Heart left ventricle (tissue), 16 donors: ENCODE measurements at regions not wholly inside any gene's neighbourhood (a gene's known extent, or its start where the extent isn't known, plus 50 kb on each side); places are given as distances from the start of the nearest gene placed in this dataset.

Source experiments
- ATAC-seq, 4 donors: fragments of 200-7000 bp; cut with Tn5 transposase; one replicate each; pipeline ENCODE4 v1.9.1; 2020 to 2022; ENCODE audit warnings: moderate library complexity in 4 of 4, mild to moderate bottlenecking in 3 of 4, moderate number of reproducible peaks in 1 of 4
- DNase-seq, 5 donors: peaks; one replicate each; pipeline ENCODE4 v3.0.0-alpha.2; 2020
- H3K27ac ChIP-seq, 12 donors: fragments of 200-600 bp; sonication (generic) in 4 of 12; one replicate each; pipeline versions ENCODE4 v1.5.0 to v1.8.0; 2016 to 2022; ENCODE audit warnings: mild to moderate bottlenecking in 2 of 12
- H3K27me3 ChIP-seq, 9 donors: fragments of 200-600 bp; sonication (generic) in 2 of 9; one replicate each; pipeline versions ENCODE4 v1.5.1 to v1.8.0; 2016 to 2022; ENCODE audit warnings: mild to moderate bottlenecking in 3 of 9
- H3K36me3 ChIP-seq, 9 donors: fragments of 200-600 bp; sonication (generic) in 2 of 9; one replicate each; pipeline versions ENCODE4 v1.5.0 to v1.8.0; 2018 to 2022; ENCODE audit warnings: mild to moderate bottlenecking in 2 of 9
- H3K4me1 ChIP-seq, 12 donors: fragments of 200-600 bp; sonication (generic) in 4 of 12; one replicate each; pipeline versions ENCODE4 v1.5.0 to v1.8.0; 2016 to 2022; ENCODE audit warnings: mild to moderate bottlenecking in 3 of 12
- H3K4me3 ChIP-seq, 12 donors: fragments of 200-600 bp; sonication (generic) in 4 of 12; one replicate each; pipeline versions ENCODE4 v1.5.0 to v1.8.0; 2017 to 2022; ENCODE audit warnings: mild to moderate bottlenecking in 9 of 12, moderate library complexity in 4 of 12
- H3K9me3 ChIP-seq, 12 donors: fragments of 200-600 bp; sonication (generic) in 4 of 12; one replicate each; pipeline versions ENCODE4 v1.5.0 to v1.8.0; 2016 to 2022; ENCODE audit warnings: mild to moderate bottlenecking in 1 of 12
- CTCF ChIP-seq, 12 donors: fragments of 200-600 bp; sonication (generic) in 4 of 12; IDR thresholded peaks; one replicate each; pipeline versions ENCODE4 v1.5.0 to v1.8.0; 2018 to 2022; ENCODE audit warnings: antibody characterized with exemption in 12 of 12, mild to moderate bottlenecking in 5 of 12
- POLR2A ChIP-seq, 2 donors: fragments of 450-650 bp; IDR thresholded peaks; one replicate each; pipeline ENCODE4 v1.6.1; 2017; ENCODE audit warnings: antibody characterized with exemption in 2 of 2, mild to moderate bottlenecking in 2 of 2, moderate library complexity in 2 of 2
- WGBS, 4 donors: extraction: QIAGEN DNeasy Blood & Tissue Kit in 2 of 4; methylation state at CpG; one replicate each; pipeline versions ENCODE4 v1.1.5 to v1.1.7; 2013 to 2018; 5-methylcytosine and 5-hydroxymethylcytosine counted together
- intact Hi-C, 10 donors: fragments of 100-400 bp; cut with DNase I; formaldehyde crosslinking; loops; one replicate each; pipeline versions ENCODE4 v1.11.1 to v1.14.2; 2022
- donor health status: ischemic (EF 13 %, LVEDD 7.1; RV severe dilation, severe dysfunction).
- donor health status: healthy with polysubstance abuse.
- donor health status: DM: no; HTN: yes; CAD: no.
- donor health status: DM: no; HTN: no; CAD: no.
- donor health status: ischemic (EF 25% LVEDD 6.9; RV normal size, moderate dysfunction).
- donor health status: ischemic (EF 25% LVEDD 5.7; RV mildly dilated, moderate dysfunction).
- donor health status: healthy.
- donor health status: DM: yes; HTN: yes; CAD: no.
- donor health status: ischemic (EF 35%, LVEDD 5.7; RV mildly dilated, moderate dysfunction).
- donor health status: nonischemic (EF 11% LVEDD 7.7; RV severe dilation, severe dysfunction).
- donor health status: DM: yes; HTN: yes; CAD: no.
- donor health status: PGD.
- donor health status: ischemic (EF 29% LVEDD 5.4; RV normal size, mild dysfunction).
- donor health status: nonischemic (EF 23%, LVEDD 6.1; RV moderate dilation, normal function).

DNA sequence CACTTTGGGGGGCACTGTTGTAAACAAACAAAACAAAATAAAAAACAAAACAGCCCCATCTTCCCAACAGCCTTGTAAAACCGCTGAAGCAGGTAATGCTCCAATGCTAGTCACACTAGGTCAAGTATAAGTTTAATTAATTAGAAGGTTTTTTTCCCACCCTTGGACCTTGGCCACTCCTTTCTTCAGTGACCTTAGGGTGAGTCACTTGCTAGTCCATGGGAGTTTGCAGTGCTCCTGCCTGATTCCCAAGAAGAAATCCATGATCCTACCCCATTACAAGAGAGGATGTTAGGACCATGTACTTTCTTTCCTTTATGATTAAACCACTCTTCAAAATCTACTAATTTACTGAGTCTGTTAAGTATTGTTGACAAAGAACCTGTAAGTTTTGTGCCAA is 192.2 kb upstream of the CDKN2B start:
- whole genome bisulfite sequencing, 4 donors, result 77 to 88% (median 82%) methylated on average over 1 of the region's 1 CpG
- Histone ChIP-seq H3K27me3 (peaks cover 0 to 7% (median 0%) of the 10 kb centered on the region in 9 donors), H3K36me3 (no peaks in the 10 kb centered on the region), H3K9me3 (peaks cover 0 to 3% (median 0%) of the 10 kb centered on the region in 12 donors), H3K27ac (no peak overlapping the region), H3K4me1 (peaks cover 0 to 6% (median 0%) of the 10 kb centered on the region in 12 donors), H3K4me3 (no peak overlapping the region)
- intact Hi-C loops, result no loop called here
- ATAC-seq (no peak), DNase-seq (no peak)
- TF ChIP-seq CTCF (IDR thresholded peaks at IDR 0.05) (no peak), POLR2A (IDR thresholded peaks at IDR 0.05) (no peak)

DNA sequence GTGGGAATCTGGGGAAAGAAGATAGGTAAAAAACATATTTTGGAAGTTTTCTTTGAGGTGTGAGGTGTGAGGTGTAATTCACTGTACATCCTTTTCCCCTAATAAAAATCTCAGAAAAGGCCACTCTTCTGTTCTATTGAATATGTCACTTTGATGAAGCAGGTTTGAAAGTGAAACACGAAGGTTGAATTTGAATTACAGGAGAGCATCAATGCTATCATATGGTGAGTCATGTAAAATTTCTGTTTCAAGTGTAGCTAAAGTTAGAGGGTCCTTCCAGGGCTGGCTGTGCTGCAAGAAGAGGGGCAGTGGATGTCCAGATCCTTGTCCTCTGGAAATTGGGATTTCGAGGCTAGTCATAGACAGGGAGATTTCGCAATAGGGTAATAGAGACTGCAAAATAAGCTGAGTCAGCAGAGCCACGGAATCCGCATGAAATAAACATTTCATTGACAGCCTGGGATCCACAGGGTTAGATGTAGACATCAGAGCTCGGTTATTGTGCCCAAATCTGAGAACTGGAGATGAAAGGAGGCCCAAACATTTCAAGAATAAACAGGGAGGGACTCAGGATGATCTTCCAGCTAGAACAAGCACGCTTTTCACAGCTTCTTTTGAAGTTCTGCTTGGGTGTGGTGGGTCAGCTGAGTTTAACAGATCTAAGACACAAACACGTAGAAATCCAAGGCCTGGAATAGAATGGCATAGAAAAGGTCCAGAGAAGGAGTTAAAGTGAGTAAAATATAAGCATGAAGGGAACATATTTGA is 194.4 kb upstream of the CDKN2B start:
- no peak overlapping the region for H3K27ac ChIP-seq
- peaks cover 0 to 7% (median 0%) of the 10 kb centered on the region in 9 donors for H3K27me3 ChIP-seq
- peaks cover 0 to 8% (median 0%) of the 10 kb centered on the region in 12 donors for H3K4me1 ChIP-seq
- H3K9me3 ChIP-seq, result peaks cover 0 to 3% (median 0%) of the 10 kb centered on the region in 12 donors
- intact Hi-C loops, result no loop called here
- no peak overlapping the region for H3K4me3 ChIP-seq
- DNase-seq (no peak), ATAC-seq (no peak)
- H3K36me3 ChIP-seq, result no peaks in the 10 kb centered on the region
- 61 to 74% (median 66%) methylated on average over 8 of the region's 8 CpGs for WGBS, 4 donors
- TF ChIP-seq CTCF (IDR thresholded peaks at IDR 0.05) (no peak), POLR2A (IDR thresholded peaks at IDR 0.05) (no peak)

DNA sequence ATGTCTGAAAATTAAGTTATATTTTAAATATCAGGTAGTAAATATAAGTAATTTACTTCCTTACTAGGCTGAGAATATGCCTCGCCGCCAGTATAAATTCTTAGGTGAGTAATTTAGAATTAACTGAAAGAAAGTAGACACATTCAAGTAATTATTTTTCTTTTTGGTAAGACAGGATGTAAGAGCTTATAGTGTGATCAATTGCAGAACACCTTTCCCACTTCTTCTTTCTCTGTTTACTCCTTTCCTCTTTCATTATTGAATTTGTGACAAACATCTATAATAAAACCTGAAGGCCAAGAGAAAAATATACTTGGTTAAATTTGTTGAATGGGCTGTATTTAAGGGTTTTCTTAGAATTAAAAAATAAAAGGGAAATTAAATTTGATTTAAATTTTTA is 195.1 kb upstream of the CDKN2B start:
- no peak for DNase-seq
- no peaks in the 10 kb centered on the region for H3K36me3 ChIP-seq
- TF ChIP-seq POLR2A (IDR thresholded peaks at IDR 0.05) (no peak), CTCF (IDR thresholded peaks at IDR 0.05) (no peak)
- peaks cover 0 to 7% (median 0%) of the 10 kb centered on the region in 9 donors for H3K27me3 ChIP-seq
- no peak overlapping the region for H3K4me3 ChIP-seq
- H3K4me1 ChIP-seq, result peaks cover 0 to 15% (median 0%) of the 10 kb centered on the region in 12 donors
- peaks cover 0 to 3% (median 0%) of the 10 kb centered on the region in 12 donors for H3K9me3 ChIP-seq
- H3K27ac ChIP-seq, result no peak overlapping the region
- WGBS, 4 donors, result 95 to 97% (median 97%) methylated on average over 2 of the region's 2 CpGs
- intact Hi-C loops, result no loop called here
- no peak for ATAC-seq

- TF ChIP-seq POLR2A (IDR thresholded peaks at IDR 0.05) (no peak), CTCF (IDR thresholded peaks at IDR 0.05) (no peak)
- intact Hi-C loops, result no loop called here
- H3K27me3 ChIP-seq, result peaks cover 0 to 1% (median 0%) of the 10 kb centered on the region in 9 donors
- H3K4me1 ChIP-seq, result peaks cover 0 to 27% (median 1%) of the 10 kb centered on the region in 12 donors
- H3K4me3 ChIP-seq, result no peak overlapping the region
- 48 to 62% (median 55%) methylated on average over 5 of the region's 5 CpGs for WGBS, 4 donors
- DNase-seq (no peak), ATAC-seq (no peak)
- peaks cover 0 to 3% (median 0%) of the 10 kb centered on the region in 12 donors for H3K9me3 ChIP-seq
- no peaks in the 10 kb centered on the region for H3K36me3 ChIP-seq
- H3K27ac ChIP-seq, result no peak overlapping the region
Observed at GRCh38 chr9:22206833-22207232, 197.7 kb upstream of the CDKN2B start.
